Vagina (tissue), 2 donors: ENCODE measurements at regions not wholly inside any gene's neighbourhood (a gene's known extent, or its start where the extent isn't known, plus 50 kb on each side); places are given as distances from the start of the nearest gene placed in this dataset.

ENCODE experiments used
- DNase-seq, 2 donors: peaks; one replicate each; pipeline ENCODE4 v3.0.0-alpha.2; 2017; ENCODE audit errors: extremely low spot score in 2 of 2
- H3K27ac ChIP-seq: fragments of 200-600 bp; sonication (generic); one replicate; pipeline ENCODE4 v1.5.1; 2019
- H3K27me3 ChIP-seq: fragments of 200-600 bp; sonication (generic); one replicate; pipeline ENCODE4 v1.5.1; 2019
- H3K36me3 ChIP-seq, 2 donors: fragments of 200-600 bp; sonication (generic); one replicate each; pipeline ENCODE4 v1.5.1; 2017 to 2019
- H3K4me1 ChIP-seq: fragments of 200-600 bp; sonication (generic); one replicate; pipeline ENCODE4 v1.5.1; 2019
- H3K4me3 ChIP-seq, 2 donors: fragments of 200-600 bp; sonication (generic); 1 replicate in 1 of 2; 2 replicates in 1 of 2; pipeline ENCODE4 v1.5.1; 2016 to 2019
- H3K9me3 ChIP-seq: fragments of 200-600 bp; sonication (generic); one replicate; pipeline ENCODE4 v1.5.1; 2019
- POLR2A ChIP-seq, 2 donors: fragments of 450-650 bp; IDR thresholded peaks; one replicate each; pipeline ENCODE4 v1.6.1; 2017; ENCODE audit warnings: antibody characterized with exemption in 2 of 2, mild to moderate bottlenecking in 2 of 2, moderate library complexity in 2 of 2
- POLR2AphosphoS5 ChIP-seq, 2 donors: sonication (generic); formaldehyde crosslinking; IDR thresholded peaks; one replicate each; pipeline ENCODE4 v1.9.0; 2017; ENCODE audit warnings: antibody characterized with exemption in 2 of 2, mild to moderate bottlenecking in 2 of 2, low read depth in 1 of 2; ENCODE audit not compliant: insufficient read depth in 1 of 2
- intact Hi-C: fragments of 100-400 bp; cut with DNase I; formaldehyde crosslinking; loops from one replicate; pipeline ENCODE4 v1.15.1; 2023
- TF ChIP-seq, protein P1 (sequence below), 3 experiments: fragments of 450-650 bp in 2 of 3; fragments of 200-600 bp in 1 of 3; sonication (generic) in 1 of 3; IDR thresholded peaks; one replicate each; pipeline ENCODE4 v1.5.1; 2017 to 2019; ENCODE audit warnings: antibody characterized with exemption in 3 of 3, mild to moderate bottlenecking in 2 of 3, moderate library complexity in 2 of 3

DNA sequence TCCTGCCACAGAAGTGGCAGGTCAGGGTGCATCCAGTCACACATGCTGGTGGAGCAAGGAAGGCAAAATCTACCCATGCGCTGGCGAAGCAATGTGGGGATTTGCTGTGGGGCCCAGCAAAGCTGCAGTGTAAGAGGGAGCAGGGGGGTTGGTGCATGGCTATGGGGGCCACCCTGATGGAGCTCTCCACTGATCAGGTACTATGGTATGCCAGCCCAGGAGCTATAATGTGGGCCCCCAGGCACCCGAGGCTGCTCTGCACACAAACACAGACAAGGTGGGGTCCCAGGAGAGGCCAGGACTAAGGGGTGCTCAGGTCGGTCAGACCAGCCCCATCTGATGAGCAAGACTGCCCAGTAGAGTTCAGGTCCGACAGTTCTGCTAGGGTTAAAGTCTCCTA lies 213.5 kb downstream of the ZC3H11B start:
- Histone ChIP-seq H3K9me3 (peaks cover 4% of the 10 kb centered on the region), H3K4me3 (no peak overlapping the region), H3K36me3 (no peaks in the 10 kb centered on the region), H3K4me1 (no peaks in the 10 kb centered on the region), H3K27ac (no peak overlapping the region), H3K27me3 (no peaks in the 10 kb centered on the region)
- TF ChIP-seq POLR2AphosphoS5 (IDR thresholded peaks at IDR 0.05; ENCODE audit: insufficient read depth in 1 of 2, low read depth in 1 of 2) = no peak
- no peak for TF ChIP-seq POLR2A (IDR thresholded peaks at IDR 0.05)
- TF ChIP-seq, protein P1, sequence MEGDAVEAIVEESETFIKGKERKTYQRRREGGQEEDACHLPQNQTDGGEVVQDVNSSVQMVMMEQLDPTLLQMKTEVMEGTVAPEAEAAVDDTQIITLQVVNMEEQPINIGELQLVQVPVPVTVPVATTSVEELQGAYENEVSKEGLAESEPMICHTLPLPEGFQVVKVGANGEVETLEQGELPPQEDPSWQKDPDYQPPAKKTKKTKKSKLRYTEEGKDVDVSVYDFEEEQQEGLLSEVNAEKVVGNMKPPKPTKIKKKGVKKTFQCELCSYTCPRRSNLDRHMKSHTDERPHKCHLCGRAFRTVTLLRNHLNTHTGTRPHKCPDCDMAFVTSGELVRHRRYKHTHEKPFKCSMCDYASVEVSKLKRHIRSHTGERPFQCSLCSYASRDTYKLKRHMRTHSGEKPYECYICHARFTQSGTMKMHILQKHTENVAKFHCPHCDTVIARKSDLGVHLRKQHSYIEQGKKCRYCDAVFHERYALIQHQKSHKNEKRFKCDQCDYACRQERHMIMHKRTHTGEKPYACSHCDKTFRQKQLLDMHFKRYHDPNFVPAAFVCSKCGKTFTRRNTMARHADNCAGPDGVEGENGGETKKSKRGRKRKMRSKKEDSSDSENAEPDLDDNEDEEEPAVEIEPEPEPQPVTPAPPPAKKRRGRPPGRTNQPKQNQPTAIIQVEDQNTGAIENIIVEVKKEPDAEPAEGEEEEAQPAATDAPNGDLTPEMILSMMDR (IDR thresholded peaks at IDR 0.05) = no peak
- no peak for DNase-seq
- intact Hi-C loops = no loop called here

DNA sequence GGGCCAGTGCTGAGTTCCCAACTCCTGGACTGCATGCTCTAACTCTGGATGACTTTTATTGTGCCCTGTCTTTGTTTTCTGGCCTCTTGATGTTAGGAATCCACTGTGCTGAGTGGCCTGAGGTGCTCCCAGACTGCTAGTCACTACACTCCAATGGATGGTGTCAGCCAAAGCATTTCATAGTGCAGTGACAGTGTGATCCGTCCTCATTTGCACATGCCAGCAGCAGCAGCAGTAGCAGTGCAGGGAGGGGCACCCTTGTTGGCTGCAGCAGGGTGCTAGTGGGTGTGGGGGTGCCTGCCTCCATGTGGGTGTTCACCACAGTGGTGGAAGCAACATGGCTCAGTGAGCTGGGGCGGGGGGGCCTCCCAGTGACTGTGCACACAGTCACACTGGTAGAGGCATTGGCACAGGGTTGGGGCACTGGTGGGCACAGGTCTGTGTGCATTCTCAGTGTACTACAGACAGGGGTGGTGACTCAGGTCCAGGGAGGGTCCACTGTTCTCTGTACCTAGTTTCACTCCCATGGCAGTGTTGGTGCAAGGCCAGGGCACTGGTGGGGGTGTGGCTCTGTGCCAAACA lies 214.0 kb downstream of the ZC3H11B start:
- no peak for TF ChIP-seq POLR2AphosphoS5 (IDR thresholded peaks at IDR 0.05; ENCODE audit: insufficient read depth in 1 of 2, low read depth in 1 of 2)
- H3K9me3 ChIP-seq = peaks cover 4% of the 10 kb centered on the region
- intact Hi-C loops = no loop called here
- H3K27ac ChIP-seq = no peak overlapping the region
- H3K36me3 ChIP-seq = no peaks in the 10 kb centered on the region
- DNase-seq = no peak
- no peaks in the 10 kb centered on the region for H3K4me1 ChIP-seq
- no peaks in the 10 kb centered on the region for H3K27me3 ChIP-seq
- H3K4me3 ChIP-seq = no peak overlapping the region

DNA sequence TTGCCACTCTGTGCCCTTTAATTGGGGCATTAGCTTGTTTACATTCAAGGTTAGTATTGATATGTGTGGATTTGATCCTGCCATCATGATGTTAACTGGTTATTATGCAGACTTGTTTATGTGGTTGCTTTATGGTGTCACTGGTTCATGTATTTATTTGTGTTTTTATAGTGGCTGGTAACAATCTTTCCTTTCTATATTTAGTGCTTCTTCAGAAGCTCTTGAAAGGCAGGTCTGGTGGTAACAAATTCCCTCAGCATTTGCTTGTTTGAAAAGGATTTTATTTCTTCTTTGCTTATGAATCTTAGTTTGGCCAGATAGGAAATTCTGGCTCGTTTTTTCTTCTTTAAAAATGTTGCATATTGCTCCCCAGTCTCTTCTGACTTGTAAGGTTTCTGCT lies 215.4 kb downstream of the ZC3H11B start:
- peaks cover 4% of the 10 kb centered on the region for H3K9me3 ChIP-seq
- intact Hi-C loops = no loop called here
- no peak overlapping the region for H3K27ac ChIP-seq
- H3K36me3 ChIP-seq = no peaks in the 10 kb centered on the region
- DNase-seq = no peak
- H3K4me1 ChIP-seq = no peaks in the 10 kb centered on the region
- TF ChIP-seq, protein P1 (IDR thresholded peaks at IDR 0.05) = no peak
- no peak for TF ChIP-seq POLR2A (IDR thresholded peaks at IDR 0.05)
- TF ChIP-seq POLR2AphosphoS5 (IDR thresholded peaks at IDR 0.05; ENCODE audit: insufficient read depth in 1 of 2, low read depth in 1 of 2) = no peak
- H3K4me3 ChIP-seq = no peak overlapping the region
- H3K27me3 ChIP-seq = no peaks in the 10 kb centered on the region

DNA sequence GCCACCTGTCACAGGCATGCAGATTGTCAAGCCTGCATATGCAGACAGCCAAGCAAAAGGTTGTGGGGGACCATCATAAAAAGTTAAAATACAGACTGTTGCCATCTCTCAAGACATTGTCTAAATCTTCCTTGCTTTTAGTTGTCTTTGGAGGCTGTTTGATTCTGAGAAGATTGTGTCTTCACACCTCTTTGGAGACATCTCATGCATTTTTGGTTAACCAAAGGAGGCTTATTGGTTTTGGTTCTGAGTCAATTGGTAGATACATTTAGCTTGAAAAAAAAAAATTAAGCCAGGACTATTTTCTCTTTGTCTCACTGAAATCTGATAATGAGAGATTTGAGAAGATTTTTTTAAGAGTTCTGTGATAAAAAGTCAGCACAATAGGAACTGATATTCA lies 217.6 kb downstream of the LYPLAL1 start:
- no peak for DNase-seq
- intact Hi-C loops = no loop called here
- no peaks in the 10 kb centered on the region for H3K27me3 ChIP-seq

DNA sequence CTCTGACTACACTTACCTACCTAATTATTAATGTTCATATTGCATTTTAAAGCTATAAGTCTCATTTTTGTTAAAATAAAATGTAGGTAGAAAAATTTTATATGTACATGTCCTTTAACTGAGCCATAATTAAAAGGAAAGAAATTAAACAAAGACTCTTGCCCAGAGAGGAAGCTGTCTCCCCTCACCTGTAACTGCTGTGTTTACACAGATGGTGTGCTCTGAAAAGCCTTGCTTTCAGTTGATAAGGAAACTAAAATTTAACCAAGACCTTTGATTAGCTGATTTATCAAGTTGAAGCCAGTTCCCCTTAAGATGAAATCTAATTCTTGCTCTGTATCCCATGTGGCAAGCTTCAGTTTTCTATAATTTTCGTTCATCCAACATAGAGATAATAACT lies 213.5 kb downstream of the LYPLAL1 start:
- Histone ChIP-seq H3K27ac (no peak overlapping the region), H3K36me3 (no peaks in the 10 kb centered on the region), H3K9me3 (no peaks in the 10 kb centered on the region), H3K27me3 (no peaks in the 10 kb centered on the region), H3K4me3 (no peak overlapping the region), H3K4me1 (no peaks in the 10 kb centered on the region)
- TF ChIP-seq, protein P1 (IDR thresholded peaks at IDR 0.05) = no peak
- TF ChIP-seq POLR2A (IDR thresholded peaks at IDR 0.05) (no peak), POLR2AphosphoS5 (IDR thresholded peaks at IDR 0.05; ENCODE audit: insufficient read depth in 1 of 2, low read depth in 1 of 2) (no peak)
- DNase-seq = no peak
- intact Hi-C loops = no loop called here

More for the DNA sequence above, 217.6 kb downstream of the LYPLAL1 start:
- TF ChIP-seq, protein P1 (IDR thresholded peaks at IDR 0.05) = no peak
- TF ChIP-seq POLR2AphosphoS5 (IDR thresholded peaks at IDR 0.05; ENCODE audit: insufficient read depth in 1 of 2, low read depth in 1 of 2) (no peak), POLR2A (IDR thresholded peaks at IDR 0.05) (no peak)
- no peak overlapping the region for H3K27ac ChIP-seq
- no peaks in the 10 kb centered on the region for H3K36me3 ChIP-seq
- no peak overlapping the region for H3K4me3 ChIP-seq
- H3K4me1 ChIP-seq = no peaks in the 10 kb centered on the region
- peaks cover 2% of the 10 kb centered on the region for H3K9me3 ChIP-seq
